ENCODE measurements at regions not wholly inside any gene's neighbourhood (a gene's known extent, or its start where the extent isn't known, plus 50 kb on each side); places are given as distances from the start of the nearest gene placed in this dataset.

GRCh38 chr14:101134851-101135433 is 231.4 kb upstream of the RTL1 start:
- Histone ChIP-seq H3K27me3 (replicated peaks; ENCODE audit: control insufficient read depth, insufficient read depth, low read length) (no peaks in the 10 kb centered on the region), H3K4me3 (replicated peaks; ENCODE audit: low read depth, low read length) (no peak overlapping the region), H3K36me3 (ENCODE audit: control insufficient read depth, insufficient read depth, low read length) (no peaks in the 10 kb centered on the region)
- DNase-seq (ENCODE audit: extremely low read depth, insufficient read length), result no peak
- TF ChIP-seq CTCF (IDR thresholded peaks at IDR 0.05; ENCODE audit: insufficient read depth, low read length, poor library complexity, severe bottlenecking), result no peak

GRCh38 chr14:101135796-101136742 is 232.5 kb upstream of the RTL1 start:
- H3K4me3 ChIP-seq (replicated peaks; ENCODE audit: low read depth, low read length), result no peak overlapping the region
- no peak for TF ChIP-seq CTCF (IDR thresholded peaks at IDR 0.05; ENCODE audit: insufficient read depth, low read length, poor library complexity, severe bottlenecking)
- DNase-seq (ENCODE audit: extremely low read depth, insufficient read length), result no peak
- no peaks in the 10 kb centered on the region for H3K27me3 ChIP-seq (replicated peaks; ENCODE audit: control insufficient read depth, insufficient read depth, low read length)
- no peaks in the 10 kb centered on the region for H3K36me3 ChIP-seq (ENCODE audit: control insufficient read depth, insufficient read depth, low read length)

- Histone ChIP-seq H3K36me3 (ENCODE audit: control insufficient read depth, insufficient read depth, low read length) (no peaks in the 10 kb centered on the region), H3K27me3 (replicated peaks; ENCODE audit: control insufficient read depth, insufficient read depth, low read length) (no peaks in the 10 kb centered on the region), H3K4me3 (replicated peaks; ENCODE audit: low read depth, low read length) (no peak overlapping the region)
- DNase-seq (ENCODE audit: extremely low read depth, insufficient read length), result no peak
- TF ChIP-seq CTCF (IDR thresholded peaks at IDR 0.05; ENCODE audit: insufficient read depth, low read length, poor library complexity, severe bottlenecking), result no peak
Measured at GRCh38 chr14:101137234-101137633, 233.7 kb upstream of the RTL1 start.

GRCh38 chr14:101147848-101148247 is 244.3 kb upstream of the RTL1 start:
- no peak for TF ChIP-seq CTCF (IDR thresholded peaks at IDR 0.05; ENCODE audit: insufficient read depth, low read length, poor library complexity, severe bottlenecking)
- no peak for DNase-seq (ENCODE audit: extremely low read depth, insufficient read length)
- Histone ChIP-seq H3K36me3 (ENCODE audit: control insufficient read depth, insufficient read depth, low read length) (no peaks in the 10 kb centered on the region), H3K4me3 (replicated peaks; ENCODE audit: low read depth, low read length) (no peak overlapping the region), H3K27me3 (replicated peaks; ENCODE audit: control insufficient read depth, insufficient read depth, low read length) (no peaks in the 10 kb centered on the region)

GRCh38 chr14:101150039-101150610 is 246.6 kb upstream of the RTL1 start:
- no peak for TF ChIP-seq CTCF (IDR thresholded peaks at IDR 0.05; ENCODE audit: insufficient read depth, low read length, poor library complexity, severe bottlenecking)
- Histone ChIP-seq H3K36me3 (ENCODE audit: control insufficient read depth, insufficient read depth, low read length) (no peaks in the 10 kb centered on the region), H3K27me3 (replicated peaks; ENCODE audit: control insufficient read depth, insufficient read depth, low read length) (no peaks in the 10 kb centered on the region), H3K4me3 (replicated peaks; ENCODE audit: low read depth, low read length) (no peak overlapping the region)
- DNase-seq (ENCODE audit: extremely low read depth, insufficient read length), result no peak
